ENCODE measurements at regions not wholly inside any gene's neighbourhood (a gene's known extent, or its start where the extent isn't known, plus 50 kb on each side); places are given as distances from the start of the nearest gene placed in this dataset.
"Not testable (repeated sequence)": the region's sequence is repeated elsewhere in the genome, so short reads cannot be mapped to it uniquely, and the experiment has no call there.

- Mint-ChIP-seq H3K4me3 (no peak overlapping the region), H3K4me1 (no peaks in the 10 kb centered on the region), H3K27me3 (no peaks in the 10 kb centered on the region), H3K27ac (no peak overlapping the region), H3K9me3 (no peaks in the 10 kb centered on the region), H3K36me3 (no peaks in the 10 kb centered on the region)
- no peak for DNase-seq
- ATAC-seq (replicated peaks) = no peak
These were observed 531.3 kb upstream of the TMEFF2 start for GRCh38 chr2:192725991-192726390.

- H3K36me3 Mint-ChIP-seq = no peaks in the 10 kb centered on the region
- H3K27me3 Mint-ChIP-seq = no peaks in the 10 kb centered on the region
- H3K4me3 Mint-ChIP-seq = no peak overlapping the region
- no peak overlapping the region for H3K27ac Mint-ChIP-seq
- H3K4me1 Mint-ChIP-seq = no peaks in the 10 kb centered on the region
- DNase-seq (no peak), ATAC-seq (replicated peaks) (no peak)
- no peaks in the 10 kb centered on the region for H3K9me3 Mint-ChIP-seq
These were observed 524.9 kb upstream of the TMEFF2 start for GRCh38 chr2:192719629-192720028.

GRCh38 chr2:192718340-192718739 lies 523.6 kb upstream of the TMEFF2 start:
- H3K27me3 Mint-ChIP-seq = no peaks in the 10 kb centered on the region
- no peaks in the 10 kb centered on the region for H3K4me1 Mint-ChIP-seq
- no peaks in the 10 kb centered on the region for H3K9me3 Mint-ChIP-seq
- ATAC-seq (replicated peaks) = no peak
- H3K36me3 Mint-ChIP-seq = no peaks in the 10 kb centered on the region
- no peak for DNase-seq
- H3K27ac Mint-ChIP-seq = no peak overlapping the region
- H3K4me3 Mint-ChIP-seq = no peak overlapping the region

GRCh38 chr2:192700934-192701333 lies 506.2 kb upstream of the TMEFF2 start:
- Mint-ChIP-seq H3K27me3 (no peaks in the 10 kb centered on the region), H3K4me3 (no peak overlapping the region), H3K9me3 (peaks cover 0 to 1% of the 10 kb centered on the region in 2 donors), H3K36me3 (no peaks in the 10 kb centered on the region), H3K27ac (no peak overlapping the region), H3K4me1 (no peaks in the 10 kb centered on the region)
- no peak for ATAC-seq (replicated peaks)
- DNase-seq = no peak

- H3K27me3 Mint-ChIP-seq = no peaks in the 10 kb centered on the region
- H3K4me3 Mint-ChIP-seq = no peak overlapping the region
- DNase-seq = no peak
- H3K27ac Mint-ChIP-seq = no peak overlapping the region
- H3K4me1 Mint-ChIP-seq = no peaks in the 10 kb centered on the region
- H3K36me3 Mint-ChIP-seq = no peaks in the 10 kb centered on the region
- H3K9me3 Mint-ChIP-seq = peaks cover 0 to 1% of the 10 kb centered on the region in 2 donors
- ATAC-seq (replicated peaks) = no peak
These were observed 503.1 kb upstream of the TMEFF2 start for GRCh38 chr2:192697880-192698279.

GRCh38 chr2:192696857-192697256 lies 502.1 kb upstream of the TMEFF2 start:
- Mint-ChIP-seq H3K4me1 (no peaks in the 10 kb centered on the region), H3K27me3 (no peaks in the 10 kb centered on the region), H3K4me3 (no peak overlapping the region), H3K27ac (no peak overlapping the region), H3K9me3 (no peaks in the 10 kb centered on the region), H3K36me3 (no peaks in the 10 kb centered on the region)
- ATAC-seq (replicated peaks) (no peak), DNase-seq (no peak)

- Mint-ChIP-seq H3K4me1 (no peaks in the 10 kb centered on the region), H3K27me3 (no peaks in the 10 kb centered on the region), H3K9me3 (peaks cover 0 to 1% of the 10 kb centered on the region in 2 donors), H3K36me3 (no peaks in the 10 kb centered on the region), H3K4me3 (no peak overlapping the region), H3K27ac (no peak overlapping the region)
- ATAC-seq (replicated peaks) = no peak
- DNase-seq = no peak
These were observed 492.3 kb upstream of the TMEFF2 start for GRCh38 chr2:192687015-192687414.

- H3K4me3 Mint-ChIP-seq; H3K27ac Mint-ChIP-seq; H3K9me3 Mint-ChIP-seq; DNase-seq; H3K36me3 Mint-ChIP-seq; H3K27me3 Mint-ChIP-seq; H3K4me1 Mint-ChIP-seq; ATAC-seq (replicated peaks): not testable (repeated sequence)
These were observed 487.8 kb upstream of the TMEFF2 start for GRCh38 chr2:192682511-192682910.

GRCh38 chr2:192675681-192676080 lies 480.9 kb upstream of the TMEFF2 start:
- H3K36me3 Mint-ChIP-seq = no peaks in the 10 kb centered on the region
- H3K4me3 Mint-ChIP-seq = no peak overlapping the region
- no peak overlapping the region for H3K27ac Mint-ChIP-seq
- no peaks in the 10 kb centered on the region for H3K9me3 Mint-ChIP-seq
- no peaks in the 10 kb centered on the region for H3K27me3 Mint-ChIP-seq
- DNase-seq (no peak), ATAC-seq (replicated peaks) (no peak)
- H3K4me1 Mint-ChIP-seq = no peaks in the 10 kb centered on the region

- Mint-ChIP-seq H3K4me3 (no peak overlapping the region), H3K27me3 (no peaks in the 10 kb centered on the region), H3K36me3 (no peaks in the 10 kb centered on the region), H3K9me3 (no peaks in the 10 kb centered on the region), H3K27ac (no peak overlapping the region), H3K4me1 (no peaks in the 10 kb centered on the region)
- no peak for DNase-seq
- no peak for ATAC-seq (replicated peaks)
These were observed 474.9 kb upstream of the TMEFF2 start for GRCh38 chr2:192669505-192670091.

- H3K9me3 Mint-ChIP-seq; H3K27ac Mint-ChIP-seq; H3K4me3 Mint-ChIP-seq; H3K36me3 Mint-ChIP-seq; H3K4me1 Mint-ChIP-seq; ATAC-seq (replicated peaks); DNase-seq; H3K27me3 Mint-ChIP-seq: not testable (repeated sequence)
These were observed 465.8 kb upstream of the TMEFF2 start for GRCh38 chr2:192660555-192660954.

- H3K36me3 Mint-ChIP-seq = no peaks in the 10 kb centered on the region
- H3K4me3 Mint-ChIP-seq = no peak overlapping the region
- DNase-seq (no peak), ATAC-seq (replicated peaks) (no peak)
- H3K27ac Mint-ChIP-seq = no peak overlapping the region
- no peaks in the 10 kb centered on the region for H3K27me3 Mint-ChIP-seq
- peaks cover 0 to 3% of the 10 kb centered on the region in 2 donors for H3K9me3 Mint-ChIP-seq
- no peaks in the 10 kb centered on the region for H3K4me1 Mint-ChIP-seq
These were observed 462.6 kb upstream of the TMEFF2 start for GRCh38 chr2:192657362-192657761.

GRCh38 chr2:192655916-192656315 lies 461.2 kb upstream of the TMEFF2 start:
- ATAC-seq (replicated peaks) (no peak), DNase-seq (no peak)
- H3K4me1 Mint-ChIP-seq = no peaks in the 10 kb centered on the region
- H3K36me3 Mint-ChIP-seq = no peaks in the 10 kb centered on the region
- no peak overlapping the region for H3K4me3 Mint-ChIP-seq
- H3K9me3 Mint-ChIP-seq = peaks cover 0 to 3% of the 10 kb centered on the region in 2 donors
- H3K27me3 Mint-ChIP-seq = no peaks in the 10 kb centered on the region
- no peak overlapping the region for H3K27ac Mint-ChIP-seq

GRCh38 chr2:192645811-192646598 lies 451.3 kb upstream of the TMEFF2 start:
- Mint-ChIP-seq H3K36me3 (no peaks in the 10 kb centered on the region), H3K4me3 (no peak overlapping the region), H3K4me1 (no peaks in the 10 kb centered on the region), H3K9me3 (no peaks in the 10 kb centered on the region), H3K27me3 (no peaks in the 10 kb centered on the region), H3K27ac (no peak overlapping the region)
- ATAC-seq (replicated peaks) (no peak), DNase-seq (no peak)

- Mint-ChIP-seq H3K9me3 (peaks cover 0 to 4% of the 10 kb centered on the region in 2 donors), H3K4me1 (no peaks in the 10 kb centered on the region), H3K27ac (no peak overlapping the region), H3K27me3 (no peaks in the 10 kb centered on the region), H3K36me3 (no peaks in the 10 kb centered on the region), H3K4me3 (no peak overlapping the region)
- ATAC-seq (replicated peaks) = no peak
- no peak for DNase-seq
These were observed 439.8 kb upstream of the TMEFF2 start for GRCh38 chr2:192634557-192634956.
